GM18861 (cell line): ENCODE measurements at regions not wholly inside any gene's neighbourhood (a gene's known extent, or its start where the extent isn't known, plus 50 kb on each side); places are given as distances from the start of the nearest gene placed in this dataset.
A peak's percentile ranks its signal among the peaks of the same experiment; 100 is the strongest.
"Not testable (repeated sequence)": the region's sequence is repeated elsewhere in the genome, so short reads cannot be mapped to it uniquely, and the experiment has no call there.

Experiments
- ATAC-seq: cut with Tn5 transposase; IDR thresholded peaks from one replicate; pipeline ENCODE4 v1.9.1; 2021; ENCODE audit not compliant: unreplicated experiment

DNA sequence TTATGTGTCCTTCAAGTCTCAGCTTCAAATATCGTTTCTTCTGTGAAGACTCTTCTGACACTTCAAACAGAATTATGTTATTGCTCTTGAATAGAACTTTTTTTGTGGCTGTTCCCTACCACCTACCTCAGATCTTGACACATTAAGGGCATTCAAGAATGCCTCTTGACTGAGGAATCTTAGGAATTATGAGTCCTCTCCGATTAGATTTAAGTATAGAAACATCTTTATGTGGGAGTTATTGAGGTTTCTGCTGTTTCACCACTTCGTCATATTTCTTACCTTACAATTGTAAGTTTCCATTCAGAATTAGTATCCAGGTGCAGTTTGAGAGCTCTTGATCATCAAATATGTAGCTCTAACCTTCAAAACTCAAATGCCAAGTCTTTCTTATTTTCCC is 324.2 kb upstream of the NUDT12 start:
- no peak for ATAC-seq

DNA sequence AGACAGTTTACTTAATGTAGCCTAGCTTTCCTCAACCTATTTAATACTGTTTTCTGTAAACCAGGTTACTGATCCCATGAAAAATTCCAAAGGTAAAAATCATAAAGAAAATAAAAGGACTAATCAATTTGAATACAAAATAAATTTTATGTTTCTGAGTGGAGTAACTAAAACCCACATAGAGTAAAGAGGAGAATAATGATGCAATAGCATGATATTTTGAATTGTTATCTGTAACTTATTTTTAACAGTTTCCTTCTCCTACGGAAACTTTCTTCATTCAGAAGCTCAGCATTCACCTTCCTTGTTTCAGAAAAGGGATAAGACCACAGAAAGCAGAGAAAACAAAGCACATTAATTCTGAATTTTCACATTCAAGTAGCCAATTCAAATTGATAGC is 320.6 kb upstream of the NUDT12 start:
- ATAC-seq = no peak

DNA sequence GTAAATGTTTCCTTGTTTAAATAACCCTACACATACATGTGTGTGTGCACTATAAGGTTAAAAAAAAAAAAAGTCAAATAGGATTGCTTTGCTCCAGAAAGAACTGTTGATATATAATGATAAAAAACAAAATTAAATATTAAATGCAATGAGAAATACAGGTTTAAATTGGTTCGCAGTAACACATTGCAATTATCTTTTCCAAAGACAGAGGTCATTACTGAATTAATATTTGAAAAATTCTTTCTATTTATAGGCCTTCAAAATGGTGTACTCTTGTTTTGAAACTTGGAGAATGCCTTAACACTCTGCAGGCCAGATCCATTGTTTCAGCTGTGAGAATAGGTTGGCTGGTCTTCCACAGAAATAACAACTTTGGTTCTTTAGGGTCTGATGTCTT is 319.0 kb upstream of the NUDT12 start:
- ATAC-seq = no peak

DNA sequence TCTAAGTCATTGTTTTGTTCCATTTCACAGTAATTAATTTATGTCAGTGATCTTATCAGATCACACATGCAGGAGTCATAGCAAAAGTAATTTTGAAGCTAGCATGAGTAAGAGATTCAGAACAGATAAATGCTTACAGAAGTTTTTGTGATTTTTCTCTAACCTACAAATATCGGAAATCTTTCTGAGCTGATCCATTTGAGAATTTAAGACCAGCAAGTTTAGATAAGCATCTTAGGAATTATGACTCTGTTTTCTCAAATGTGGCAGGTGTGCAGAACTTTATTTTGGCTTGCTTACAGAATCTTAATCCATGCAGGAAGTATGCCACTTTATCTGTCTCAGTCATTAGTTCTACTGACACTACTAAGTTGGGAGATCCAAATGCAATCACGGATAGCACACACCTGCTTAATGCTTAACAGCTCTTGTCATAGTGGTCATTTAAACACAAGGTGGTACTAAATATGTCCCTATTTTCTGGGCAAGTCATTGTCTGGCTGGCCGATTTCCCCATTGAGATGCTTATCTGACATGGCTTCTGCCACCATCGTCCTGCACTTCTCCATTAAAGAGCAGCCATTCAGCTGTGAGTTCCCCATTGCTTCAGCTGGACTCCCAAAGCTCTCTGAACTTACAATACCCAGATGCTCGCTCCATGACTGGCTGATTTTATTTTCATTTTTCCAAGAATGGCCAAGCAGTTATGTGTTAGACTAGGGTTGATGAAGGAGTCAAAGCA is 305.4 kb upstream of the NUDT12 start:
- no peak for ATAC-seq

DNA sequence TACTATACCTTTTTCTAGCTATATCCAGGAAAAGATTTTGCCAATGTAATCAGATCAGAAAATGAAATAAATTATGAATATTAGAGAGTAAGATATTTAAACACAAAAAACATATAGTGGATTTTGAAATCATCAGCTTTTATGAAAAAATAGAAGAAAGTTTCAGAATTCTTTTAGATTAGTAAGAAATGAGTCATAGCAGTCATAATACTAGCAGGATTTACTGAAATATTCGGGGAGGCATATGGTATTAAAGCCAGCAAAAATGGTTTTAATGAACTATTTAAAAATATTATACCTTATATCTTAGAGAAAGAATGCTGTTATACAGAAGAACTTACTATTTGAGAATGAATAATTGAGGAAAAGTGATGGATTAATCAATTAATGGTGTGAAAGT is 303.6 kb upstream of the NUDT12 start:
- no peak for ATAC-seq

DNA sequence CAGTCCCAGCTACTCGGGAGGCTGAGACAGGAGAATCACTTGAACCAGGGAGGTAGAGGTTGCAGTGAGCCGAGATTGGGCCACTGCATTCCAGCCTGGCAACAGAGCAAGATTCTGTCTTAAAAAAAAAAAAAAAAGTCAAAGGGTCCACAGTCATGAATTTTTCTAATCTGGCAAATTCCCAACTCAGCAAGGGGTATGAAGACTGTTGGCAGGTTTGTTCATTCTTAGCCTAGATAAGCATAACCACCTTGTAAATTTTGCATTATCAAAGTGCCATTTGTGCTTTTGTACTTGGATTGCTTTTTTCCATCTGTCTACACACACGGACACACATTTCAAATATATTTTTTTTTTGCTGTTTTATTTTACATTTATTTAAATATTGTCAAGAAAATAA is 299.8 kb upstream of the NUDT12 start:
- ATAC-seq = no peak

DNA sequence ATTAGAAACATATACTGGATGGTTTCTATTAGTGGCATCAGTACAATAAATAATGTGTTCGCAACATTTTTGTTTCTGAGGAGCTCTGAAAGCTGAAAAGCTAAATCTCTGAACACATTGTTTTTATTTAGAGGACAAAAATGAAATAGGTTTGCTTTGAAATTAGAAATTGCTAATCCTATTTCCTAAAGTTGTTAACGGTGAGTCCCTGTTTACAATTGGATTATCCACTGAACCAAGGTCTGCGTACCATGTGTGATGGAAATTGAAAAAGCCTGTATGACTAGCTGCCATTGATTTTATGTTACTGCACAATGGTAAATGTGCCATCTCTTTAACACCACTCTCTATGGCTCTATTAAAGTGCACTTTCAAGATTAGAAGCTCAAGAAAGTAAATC is 297.7 kb upstream of the NUDT12 start:
- no peak for ATAC-seq

DNA sequence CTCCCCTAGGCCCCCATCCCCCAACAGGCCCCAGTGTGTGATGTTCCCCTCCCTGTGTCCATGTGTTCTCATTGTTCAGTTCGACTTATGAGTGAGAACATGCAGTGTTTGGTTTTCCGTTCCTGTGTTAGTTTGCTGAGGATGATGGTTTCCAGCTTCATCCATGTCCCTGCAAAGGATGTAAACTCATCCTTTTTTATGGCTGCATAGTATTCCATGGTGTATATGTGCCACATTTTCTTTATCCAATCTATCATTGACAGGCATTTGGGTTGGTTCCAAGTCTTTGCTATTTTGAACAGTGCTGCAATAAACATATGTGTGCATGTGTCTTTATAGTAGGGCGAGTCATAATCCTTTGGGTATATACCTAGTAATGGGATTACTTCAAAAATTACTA is 295.8 kb upstream of the NUDT12 start:
- ATAC-seq = not testable (repeated sequence)

DNA sequence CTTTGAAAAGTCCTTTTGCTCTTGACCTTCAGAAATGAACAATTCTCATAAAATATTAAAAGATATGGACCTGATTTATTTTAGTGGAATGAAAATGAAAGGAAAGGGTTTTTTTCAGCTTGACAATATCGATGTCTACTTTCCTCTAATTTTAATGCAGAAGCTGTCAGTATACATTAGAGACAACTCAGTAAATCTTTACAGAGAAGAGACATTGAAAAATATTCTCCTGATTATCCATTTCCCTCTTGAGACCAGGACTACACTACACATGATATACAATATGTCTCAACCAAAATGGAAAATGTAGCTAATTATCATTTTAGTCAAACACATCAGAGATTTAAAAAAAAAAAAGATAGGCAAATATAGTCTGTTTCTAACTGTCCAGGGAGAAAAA is 288.5 kb upstream of the NUDT12 start:
- no peak for ATAC-seq

DNA sequence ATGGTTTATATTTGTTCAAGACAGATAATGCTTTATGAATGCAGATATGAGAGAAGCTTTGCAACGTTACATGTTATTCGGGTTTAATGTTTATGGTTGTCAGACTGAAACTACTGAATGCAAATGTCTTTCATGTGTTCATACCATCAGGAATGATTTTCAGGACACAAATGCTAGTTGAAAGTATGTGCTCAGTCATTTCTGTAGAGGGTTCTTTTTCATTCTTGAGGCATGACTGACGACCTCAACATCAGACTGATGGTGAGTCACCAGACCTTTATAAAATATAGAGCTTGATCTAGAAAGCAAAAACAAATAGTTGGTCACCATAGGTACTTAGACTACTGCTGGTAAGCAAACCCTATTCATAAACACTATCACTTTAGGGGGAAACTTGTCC is 287.3 kb upstream of the NUDT12 start:
- no peak for ATAC-seq

DNA sequence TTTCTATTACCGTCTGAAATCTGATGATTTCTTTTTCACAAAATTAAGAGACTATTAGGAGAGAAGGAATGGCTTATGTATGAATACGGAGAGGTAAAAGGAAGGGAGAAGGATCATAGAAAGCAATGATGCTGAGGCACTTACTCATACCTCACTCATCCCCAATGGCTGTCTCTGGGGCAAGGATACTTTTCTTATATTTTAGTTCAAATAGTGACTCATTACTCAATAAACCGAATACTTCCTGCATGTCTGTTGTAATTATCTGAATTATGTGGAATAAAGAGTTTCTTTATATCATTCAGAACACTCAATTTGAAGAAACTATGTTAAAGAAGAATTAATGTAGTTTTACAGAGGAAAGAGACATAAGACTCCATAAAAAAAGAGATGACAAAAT is 284.5 kb upstream of the NUDT12 start:
- ATAC-seq = no peak

DNA sequence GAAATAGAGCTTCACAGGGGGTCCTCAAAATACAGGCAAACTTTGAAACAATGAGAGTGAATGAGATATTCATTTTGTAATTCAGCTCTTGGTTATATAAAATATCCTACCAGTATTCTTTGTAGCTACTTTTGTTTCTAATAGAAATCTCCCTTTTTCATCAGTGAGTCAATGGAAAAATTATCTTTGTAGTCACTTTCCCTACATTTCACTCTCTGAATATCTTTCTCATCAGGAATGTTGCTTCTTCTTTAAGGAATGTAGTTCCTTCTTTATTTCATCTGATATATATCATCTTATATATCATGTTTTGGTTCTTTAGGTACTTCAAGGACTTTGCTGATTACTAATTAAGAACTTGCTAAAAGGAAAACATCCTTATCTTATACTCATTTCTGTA is 280.3 kb upstream of the NUDT12 start:
- ATAC-seq = no peak

DNA sequence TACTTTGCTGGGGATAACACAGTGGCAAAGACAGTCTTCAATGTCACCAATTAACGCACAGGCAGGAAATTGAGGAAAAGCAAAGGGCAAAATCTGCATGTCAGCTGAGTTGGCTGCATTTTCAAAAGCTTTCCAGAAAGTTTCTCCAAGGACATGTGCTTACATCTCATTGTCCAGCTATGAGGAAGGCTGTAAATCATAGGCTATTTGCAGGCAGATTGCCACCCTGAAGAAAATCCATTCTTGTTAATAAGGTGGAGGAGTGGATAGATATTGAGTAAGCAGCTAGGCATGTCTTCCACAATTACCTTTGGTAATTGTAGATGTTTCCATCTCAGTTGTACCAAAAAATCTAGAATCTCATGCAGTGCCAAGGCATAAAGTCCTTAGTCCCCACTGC is 278.0 kb upstream of the NUDT12 start:
- ATAC-seq = no peak

DNA sequence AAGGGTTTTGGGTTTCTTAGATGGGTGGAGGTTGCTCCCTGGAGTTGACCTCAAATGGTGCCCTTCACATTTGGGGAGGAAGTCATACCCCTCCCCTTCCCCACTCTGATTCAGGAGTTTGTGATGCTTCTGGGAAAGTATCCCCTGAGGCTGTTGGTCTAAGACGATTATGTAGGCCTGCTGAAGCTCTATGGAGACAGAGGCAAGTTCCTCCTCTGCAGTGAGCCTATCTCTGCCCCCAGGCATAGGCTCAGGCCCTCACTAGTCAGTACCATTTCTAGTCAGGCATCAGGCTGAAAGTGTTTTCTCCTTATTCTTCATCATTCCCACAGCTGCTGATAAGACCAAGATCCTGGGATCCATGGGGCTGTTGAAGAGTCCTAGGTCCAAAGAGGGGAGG is 271.6 kb upstream of the NUDT12 start:
- ATAC-seq = no peak

DNA sequence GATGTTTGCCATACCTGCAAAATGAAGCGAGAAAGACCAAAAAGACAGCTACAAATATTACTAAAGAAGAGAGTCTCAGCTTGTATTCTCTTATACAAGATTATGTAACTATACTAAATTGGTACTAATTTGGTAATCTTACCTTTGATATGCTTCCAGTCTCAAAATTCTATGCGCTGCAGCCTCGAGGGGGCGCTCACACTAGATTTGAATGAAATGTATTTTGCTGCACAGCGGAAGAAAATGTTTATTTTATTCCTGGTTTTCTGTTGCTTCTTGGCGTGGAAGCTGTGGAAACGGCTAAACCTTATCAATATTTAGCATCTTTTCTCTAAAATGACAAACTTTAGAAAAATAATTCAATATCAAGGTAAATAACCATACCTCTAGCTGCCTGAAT is 267.0 kb upstream of the NUDT12 start:
- ATAC-seq = no peak

DNA sequence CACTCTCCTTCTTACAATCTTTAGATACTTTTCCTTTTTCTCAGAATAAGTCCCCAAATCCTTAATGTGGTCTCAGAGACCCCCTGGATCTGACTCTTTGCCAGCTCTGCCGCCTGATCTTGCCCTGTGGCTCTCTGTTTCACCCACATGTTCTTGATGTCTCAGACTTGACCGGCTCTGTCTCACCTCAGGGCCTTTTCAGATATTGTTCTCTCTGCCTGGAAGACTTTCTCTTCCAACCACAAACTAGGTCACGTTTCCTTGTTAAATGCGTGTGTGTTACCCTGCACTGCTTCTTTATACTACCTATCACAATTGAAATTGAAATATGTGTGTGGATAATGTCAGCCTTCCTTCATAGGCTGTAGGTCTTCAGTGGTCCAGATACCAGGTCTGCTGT is 265.4 kb upstream of the NUDT12 start:
- ATAC-seq = no peak

DNA sequence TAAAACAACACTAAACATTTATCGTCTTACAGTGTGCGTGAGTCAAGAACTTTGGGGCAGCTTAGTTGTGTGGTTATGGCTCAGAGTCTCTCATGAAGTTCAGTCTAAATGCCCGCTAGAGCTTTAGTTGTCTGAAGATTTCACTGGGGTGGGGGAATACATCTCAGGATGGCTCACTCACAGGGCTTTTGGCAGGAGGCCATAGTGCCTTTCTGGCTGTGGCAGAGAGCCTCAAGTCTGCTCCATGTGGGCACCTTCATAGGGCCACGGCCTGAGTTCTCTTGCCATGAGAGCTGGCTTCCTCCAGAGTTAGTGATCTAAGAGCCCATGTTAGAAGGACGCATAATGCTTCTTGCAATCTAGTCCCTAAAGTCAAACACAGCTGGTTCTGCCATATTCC is 258.8 kb upstream of the NUDT12 start:
- no peak for ATAC-seq

DNA sequence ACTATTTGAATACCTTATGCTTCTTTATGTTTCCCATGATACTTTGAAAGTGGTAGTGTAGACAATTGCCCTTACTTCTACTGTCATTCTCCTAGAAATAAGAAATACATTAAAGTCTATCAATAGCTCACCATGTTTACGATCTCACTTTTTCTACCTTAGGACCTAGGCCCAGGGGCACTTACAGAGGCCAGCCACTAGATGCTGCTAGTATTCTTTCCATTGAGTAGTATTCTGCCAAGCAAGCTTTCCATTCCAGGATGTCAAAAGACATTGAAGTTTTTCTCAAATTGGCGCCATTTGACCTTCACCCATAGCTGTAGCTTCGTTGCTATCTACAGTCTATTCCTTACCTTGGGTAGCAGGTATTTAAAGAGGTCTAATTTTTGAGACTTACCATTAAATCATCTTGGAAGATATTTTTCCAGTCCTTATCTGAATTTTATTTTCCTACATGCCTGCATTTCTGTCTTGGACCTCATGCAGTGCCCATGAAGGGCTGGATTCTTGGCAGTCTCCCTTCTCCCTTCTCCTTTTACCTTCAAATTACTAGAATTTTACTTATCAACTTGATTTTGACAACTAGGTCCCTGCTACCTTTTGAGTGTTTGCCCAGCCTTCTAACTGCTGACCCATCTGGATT is 246.0 kb upstream of the NUDT12 start:
- peak; percentile 96 for ATAC-seq

DNA sequence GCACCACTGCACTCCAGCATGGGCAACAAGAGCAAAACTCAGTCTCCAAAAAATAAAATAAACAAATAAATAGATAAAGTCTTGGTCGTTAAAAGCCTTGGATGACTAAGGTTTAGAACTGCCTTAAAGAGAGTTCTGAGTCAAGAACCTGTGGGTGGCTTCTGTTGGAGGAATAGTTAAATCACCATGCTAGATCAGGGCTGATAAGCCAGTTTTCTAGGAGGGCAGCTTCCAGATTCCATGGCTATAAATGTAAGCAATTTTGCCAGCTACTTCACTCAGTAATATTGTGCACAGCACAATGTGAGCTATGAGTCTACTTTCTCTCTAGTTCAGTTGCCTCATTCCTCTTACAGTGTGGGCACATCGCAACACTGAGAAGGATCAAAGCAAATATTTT is 242.1 kb upstream of the NUDT12 start:
- no peak for ATAC-seq

DNA sequence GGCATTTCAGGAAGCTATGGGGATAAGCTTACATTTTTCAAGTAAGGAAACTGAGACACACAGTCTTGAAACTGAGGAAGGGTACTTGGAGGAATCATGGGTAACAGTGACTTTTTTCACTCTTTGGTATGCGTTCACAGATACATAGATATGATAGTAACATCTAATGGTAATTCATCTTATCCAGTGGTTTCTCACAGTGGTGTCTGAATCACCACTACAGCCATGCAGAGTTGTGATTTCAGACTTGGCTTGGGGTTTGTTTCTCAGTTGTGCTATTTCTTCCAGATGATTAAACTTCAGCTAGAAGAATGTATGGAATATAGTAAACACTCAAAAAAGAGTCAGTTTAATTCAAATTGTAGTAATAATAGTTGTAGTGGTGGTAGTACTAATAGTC is 239.1 kb upstream of the NUDT12 start:
- ATAC-seq = no peak

DNA sequence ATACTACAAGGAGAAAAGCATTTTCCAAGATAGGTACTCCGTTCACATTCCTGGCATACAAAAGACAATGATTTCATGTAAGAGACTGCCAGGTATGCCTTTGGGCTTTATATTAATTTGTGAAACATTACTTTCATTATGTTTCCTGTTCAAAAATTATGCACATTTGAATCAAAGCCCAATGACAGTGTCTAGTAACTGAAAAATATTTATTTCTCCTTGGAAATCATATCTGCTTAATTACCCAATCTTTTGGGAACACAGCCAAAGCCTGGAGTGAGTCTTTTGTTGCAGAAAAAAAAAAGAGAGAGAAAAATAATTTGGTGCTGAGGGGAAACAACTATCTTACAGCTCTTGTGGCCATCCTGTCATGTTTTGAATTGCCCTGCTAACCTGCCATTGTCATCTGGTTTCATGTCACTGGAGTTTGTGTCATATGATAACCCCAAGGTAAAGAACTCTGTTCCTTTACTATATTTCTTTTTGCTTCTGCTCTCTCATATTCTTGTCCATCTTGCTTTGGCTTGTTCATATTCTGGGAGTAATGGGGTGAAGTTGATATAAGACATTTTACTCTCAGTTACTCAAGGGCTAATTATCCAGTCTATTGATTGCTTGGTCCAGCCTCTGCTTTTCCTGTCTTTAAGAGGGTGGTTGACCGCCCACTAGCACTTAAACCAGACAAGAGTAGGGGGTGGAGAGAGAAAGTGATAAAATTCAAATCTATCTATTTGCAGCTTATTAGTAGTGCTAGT is 238.3 kb upstream of the NUDT12 start:
- no peak for ATAC-seq

DNA sequence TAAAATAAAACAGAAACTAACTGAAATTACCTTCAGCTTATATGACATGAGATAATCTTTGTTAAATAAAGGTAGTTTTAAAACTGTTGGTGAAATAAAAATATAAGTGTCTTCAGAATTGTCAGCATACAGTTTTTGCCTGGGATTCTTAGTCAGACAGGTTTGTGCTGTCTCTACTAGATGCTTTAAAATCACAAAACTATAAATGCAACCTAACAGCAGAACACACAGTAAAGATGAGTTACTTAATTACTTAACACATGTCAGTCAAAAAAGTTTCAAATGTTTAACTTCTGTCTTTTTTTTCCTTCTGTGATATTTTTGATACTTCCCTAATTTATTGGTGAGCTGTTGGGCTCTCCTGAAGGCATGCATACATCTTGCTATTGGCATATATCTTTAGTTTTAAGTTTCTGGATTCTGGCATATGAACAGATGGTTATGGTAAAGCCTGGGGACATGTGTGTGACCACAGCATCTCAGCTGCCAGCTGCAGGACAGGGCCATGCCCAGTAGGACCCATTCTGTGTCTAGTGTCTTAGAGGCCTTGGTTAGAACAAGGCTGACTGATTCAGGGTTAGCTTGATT is 231.1 kb upstream of the NUDT12 start:
- no peak for ATAC-seq
